Adrenal gland (tissue), 9 donors: ENCODE measurements at regions not wholly inside any gene's neighbourhood (a gene's known extent, or its start where the extent isn't known, plus 50 kb on each side); places are given as distances from the start of the nearest gene placed in this dataset.
"Not testable (repeated sequence)": the region's sequence is repeated elsewhere in the genome, so short reads cannot be mapped to it uniquely, and the experiment has no call there.

Experiments used
- DNase-seq, 7 donors: peaks; one replicate each; pipeline ENCODE4 v3.0.0-alpha.2; 2019 to 2020
- H3K27ac ChIP-seq, 5 donors: fragments of 200-600 bp; sonication (generic) in 4 of 5; 1 replicate in 3 of 5; 2 replicates in 2 of 5; pipeline versions ENCODE4 v1.5.1 to v1.8.0; 2016 to 2020; ENCODE audit warnings: mild to moderate bottlenecking in 1 of 5
- H3K27me3 ChIP-seq: fragments of 200-600 bp; 2 replicates; pipeline ENCODE4 v1.8.0; 2021
- H3K36me3 ChIP-seq, 2 donors: fragments of 200-600 bp; replicated peaks in 1 of 2; 1 replicate in 1 of 2; 2 replicates in 1 of 2; pipeline versions ENCODE4 v1.5.1 to v1.8.0; 2018 to 2022
- H3K4me1 ChIP-seq, 2 donors: fragments of 200-600 bp; replicated peaks in 1 of 2; 1 replicate in 1 of 2; 2 replicates in 1 of 2; pipeline versions ENCODE4 v1.5.1 to v1.8.0; 2018 to 2021
- H3K4me3 ChIP-seq, 4 donors: fragments of 200-600 bp; sonication (generic) in 3 of 4; one replicate each; pipeline ENCODE4 v1.5.1; 2016 to 2018
- H3K9me3 ChIP-seq, 3 donors: fragments of 200-600 bp; sonication (generic) in 1 of 3; replicated peaks in 1 of 3; 1 replicate in 2 of 3; 2 replicates in 1 of 3; pipeline versions ENCODE4 v1.5.1 to v1.8.0; 2016 to 2021
- POLR2A ChIP-seq, 2 donors: fragments of 450-650 bp; IDR thresholded peaks; one replicate each; pipeline ENCODE4 v1.6.1; 2017; ENCODE audit warnings: antibody characterized with exemption in 2 of 2, mild to moderate bottlenecking in 2 of 2, moderate library complexity in 1 of 2
- WGBS, 4 donors: extraction: QIAGEN DNeasy Blood & Tissue Kit in 2 of 4; methylation state at CpG; one replicate each; pipeline versions ENCODE4 v1.1.5 to v1.1.7; 2013 to 2017; 5-methylcytosine and 5-hydroxymethylcytosine counted together
- intact Hi-C, 2 donors: fragments of 100-400 bp; cut with DNase I; formaldehyde crosslinking; loops; one replicate each; pipeline versions ENCODE4 v1.14.1 to v1.15.0; 2022 to 2023
- TF ChIP-seq, protein P1 (sequence below), 6 experiments: fragments of 450-650 bp in 4 of 6; fragments of 200-600 bp in 2 of 6; sonication (generic) in 1 of 6; IDR thresholded peaks; 1 replicate in 5 of 6; 2 replicates in 1 of 6; pipeline versions ENCODE4 v1.5.1 to v1.8.0; 2016 to 2021; ENCODE audit warnings: antibody characterized with exemption in 6 of 6, mild to moderate bottlenecking in 2 of 6, moderate library complexity in 1 of 6
- donor health status: healthy with polysubstance abuse.
- donor health status: Bipolar disorder and iron deficiency.
- donor health status: DM: yes; HTN: yes; CAD: no.
- donor health status: DM: no; HTN: no; CAD: no.
- donor health status: DM: no; HTN: no; CAD: no.

DNA sequence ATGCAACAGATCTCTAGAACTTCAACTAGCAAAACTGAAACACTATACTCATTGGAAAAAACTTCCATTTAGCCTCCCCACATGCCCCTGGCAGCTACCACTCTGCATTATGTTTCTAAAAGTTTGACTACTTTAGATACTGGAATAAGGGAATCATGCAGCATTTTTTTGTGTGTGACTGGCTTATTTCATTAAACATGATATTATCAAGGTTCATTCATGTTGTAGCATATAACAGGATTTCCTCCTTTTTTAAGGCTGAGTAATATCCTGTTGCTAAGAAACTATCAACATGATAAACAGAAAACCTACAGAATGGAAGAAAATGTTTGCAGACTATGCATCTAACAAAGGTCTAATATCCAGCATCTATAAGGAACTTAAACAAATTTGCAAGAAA, 597.9 kb downstream of the DMRTA1 start:
- intact Hi-C loops, result no loop called here
- TF ChIP-seq, protein P1, sequence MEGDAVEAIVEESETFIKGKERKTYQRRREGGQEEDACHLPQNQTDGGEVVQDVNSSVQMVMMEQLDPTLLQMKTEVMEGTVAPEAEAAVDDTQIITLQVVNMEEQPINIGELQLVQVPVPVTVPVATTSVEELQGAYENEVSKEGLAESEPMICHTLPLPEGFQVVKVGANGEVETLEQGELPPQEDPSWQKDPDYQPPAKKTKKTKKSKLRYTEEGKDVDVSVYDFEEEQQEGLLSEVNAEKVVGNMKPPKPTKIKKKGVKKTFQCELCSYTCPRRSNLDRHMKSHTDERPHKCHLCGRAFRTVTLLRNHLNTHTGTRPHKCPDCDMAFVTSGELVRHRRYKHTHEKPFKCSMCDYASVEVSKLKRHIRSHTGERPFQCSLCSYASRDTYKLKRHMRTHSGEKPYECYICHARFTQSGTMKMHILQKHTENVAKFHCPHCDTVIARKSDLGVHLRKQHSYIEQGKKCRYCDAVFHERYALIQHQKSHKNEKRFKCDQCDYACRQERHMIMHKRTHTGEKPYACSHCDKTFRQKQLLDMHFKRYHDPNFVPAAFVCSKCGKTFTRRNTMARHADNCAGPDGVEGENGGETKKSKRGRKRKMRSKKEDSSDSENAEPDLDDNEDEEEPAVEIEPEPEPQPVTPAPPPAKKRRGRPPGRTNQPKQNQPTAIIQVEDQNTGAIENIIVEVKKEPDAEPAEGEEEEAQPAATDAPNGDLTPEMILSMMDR (IDR thresholded peaks at IDR 0.05), result no peak
- TF ChIP-seq POLR2A (IDR thresholded peaks at IDR 0.05), result no peak
- H3K9me3 ChIP-seq, result no peaks in the 10 kb centered on the region

DNA sequence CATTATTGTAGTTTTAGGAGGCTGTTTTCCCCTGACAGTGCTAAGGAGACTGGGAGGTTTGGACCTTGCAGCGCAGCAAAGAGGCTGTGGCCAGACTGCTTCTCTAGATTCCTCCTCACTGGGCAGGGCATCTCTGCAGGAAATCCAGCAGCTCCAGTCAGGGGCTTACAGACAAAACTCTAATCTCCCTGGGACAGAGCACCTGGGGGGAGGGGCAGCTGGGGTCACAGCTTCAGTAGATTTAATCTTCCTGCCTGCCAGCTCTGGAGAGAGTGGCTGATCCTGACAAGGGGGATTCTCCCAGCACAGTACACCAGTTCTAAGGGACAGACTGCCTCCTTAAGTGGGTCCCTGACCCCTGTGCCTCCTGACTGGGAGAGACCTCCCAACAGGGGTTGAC, 599.4 kb downstream of the DMRTA1 start:
- H3K27ac ChIP-seq, H3K27me3 ChIP-seq, H3K4me1 ChIP-seq, H3K4me3 ChIP-seq, intact Hi-C loops, H3K36me3 ChIP-seq, DNase-seq, H3K9me3 ChIP-seq: not testable (repeated sequence)
- 82 to 100% (median 91%) methylated on average over 1 of the region's 1 CpG for WGBS, 4 donors

More for the DNA sequence above, 597.9 kb downstream of the DMRTA1 start:
- H3K4me3 ChIP-seq, result no peak overlapping the region
- H3K36me3 ChIP-seq, result no peaks in the 10 kb centered on the region
- H3K27me3 ChIP-seq, result no peaks in the 10 kb centered on the region
- no peak for DNase-seq
- H3K4me1 ChIP-seq, result no peaks in the 10 kb centered on the region
- no peak overlapping the region for H3K27ac ChIP-seq

DNA sequence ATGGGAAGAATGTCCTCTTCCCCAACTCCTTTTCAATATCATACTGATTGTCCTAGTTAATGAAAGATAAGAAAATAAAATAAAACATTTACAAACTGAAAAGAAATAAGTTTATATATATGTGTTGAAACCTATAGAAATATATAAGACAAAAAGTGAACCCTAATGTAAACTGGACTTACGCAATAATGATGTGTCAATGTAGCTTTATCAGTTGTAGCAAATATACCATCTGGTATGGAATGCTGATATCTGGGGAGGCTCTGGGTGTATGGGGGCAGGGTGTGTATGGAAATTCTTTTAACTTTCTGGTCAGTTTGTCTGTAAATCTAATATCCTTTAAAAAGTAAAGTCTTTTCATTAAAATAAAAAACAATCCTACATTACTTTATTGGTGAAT, 603.9 kb downstream of the DMRTA1 start:
- H3K9me3 ChIP-seq, result no peaks in the 10 kb centered on the region
- DNase-seq, result no peak
- 85 to 94% (median 88%) methylated on average over 1 of the region's 1 CpG for WGBS, 4 donors
- no peak overlapping the region for H3K4me3 ChIP-seq
- no peak for TF ChIP-seq POLR2A (IDR thresholded peaks at IDR 0.05)
- TF ChIP-seq, protein P1 (IDR thresholded peaks at IDR 0.05), result no peak
- H3K4me1 ChIP-seq, result no peaks in the 10 kb centered on the region
- H3K27me3 ChIP-seq, result no peaks in the 10 kb centered on the region
- intact Hi-C loops, result no loop called here
- H3K36me3 ChIP-seq, result no peaks in the 10 kb centered on the region
- H3K27ac ChIP-seq, result no peak overlapping the region

- Histone ChIP-seq H3K4me1 (no peaks in the 10 kb centered on the region), H3K36me3 (no peaks in the 10 kb centered on the region), H3K4me3 (no peak overlapping the region), H3K27ac (no peak overlapping the region), H3K9me3 (peaks cover 0 to 4% (median 0%) of the 10 kb centered on the region in 3 donors), H3K27me3 (no peaks in the 10 kb centered on the region)
- no peak for DNase-seq
- 52 to 67% (median 57%) methylated on average over 1 of the region's 1 CpG for WGBS, 4 donors
- intact Hi-C loops, result no loop called here
- TF ChIP-seq, protein P1 (IDR thresholded peaks at IDR 0.05), result no peak
- no peak for TF ChIP-seq POLR2A (IDR thresholded peaks at IDR 0.05)
These were observed 626.5 kb downstream of the DMRTA1 start for GRCh38 chr9:23073136-23073535.

DNA sequence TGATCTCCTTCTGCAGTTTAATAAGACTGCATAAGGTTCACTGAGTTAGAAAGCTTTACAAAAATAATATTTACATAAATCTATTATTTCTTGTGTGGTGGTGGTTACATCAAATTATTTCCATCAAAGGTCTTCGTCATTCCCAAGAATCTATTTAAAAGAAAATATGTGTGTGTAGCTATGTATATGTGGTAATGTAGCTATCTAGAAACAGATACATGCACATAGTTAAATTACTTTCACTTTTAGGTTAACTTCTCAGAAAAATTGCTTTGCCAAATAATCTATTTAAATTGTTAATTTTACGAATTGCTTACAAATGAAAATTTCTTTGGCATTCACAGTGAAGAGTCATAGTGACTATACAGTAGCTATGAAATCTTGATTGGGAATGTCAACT, 633.2 kb downstream of the DMRTA1 start:
- Histone ChIP-seq H3K9me3 (peaks cover 0 to 4% (median 0%) of the 10 kb centered on the region in 3 donors), H3K4me1 (no peaks in the 10 kb centered on the region), H3K4me3 (no peak overlapping the region), H3K27ac (no peak overlapping the region), H3K36me3 (no peaks in the 10 kb centered on the region), H3K27me3 (no peaks in the 10 kb centered on the region)
- 69 to 86% (median 70%) methylated on average over 2 of the region's 2 CpGs for WGBS, 4 donors
- intact Hi-C loops, result no loop called here
- no peak for DNase-seq
- TF ChIP-seq, protein P1 (IDR thresholded peaks at IDR 0.05), result no peak
- no peak for TF ChIP-seq POLR2A (IDR thresholded peaks at IDR 0.05)
